K562 (cell line): ENCODE measurements at regions not wholly inside any gene's neighbourhood (a gene's known extent, or its start where the extent isn't known, plus 50 kb on each side); places are given as distances from the start of the nearest gene placed in this dataset.

Source experiments
- ATAC-seq: fragments of 200-7000 bp; cut with Tn5 transposase; 3 replicates; pipeline ENCODE4 v1.9.1; 2020; ENCODE audit warnings: moderate library complexity
- BruUV-seq: library from RNA; stranded (reverse); fragments of 400-500 nt; replicated peaks from 2 replicates; lab custom pipeline; 2021; lab: Mats Ljungman, UMichigan
- CTCF ChIA-PET: fragments of 300-600 bp; formaldehyde crosslinking; extraction: SDS; loops from one replicate; lab custom pipeline; 2021; ENCODE audit warnings: low intra/inter-chr PET ratio; lab: Yijun Ruan, JAX
- POLR2A ChIA-PET: fragments of 300-600, 350-650 bp; sonication (Branson Sonifier 250); formaldehyde crosslinking; extraction: SDS; loops from one replicate; lab custom pipeline; 2021; ENCODE audit warnings: antibody characterized with exemption, inconsistent platforms; lab: Yijun Ruan, JAX
- DNase-seq, 4 experiments: peaks; one replicate each; pipeline versions ENCODE4 v3.0.0 to v3.0.0-alpha.2; 2011 to 2018; ENCODE audit warnings: low spot score in 3 of 4, mixed read lengths in 3 of 4; ENCODE audit errors: extremely low read depth in 1 of 4
- FAIRE-seq: peaks from 2 replicates; lab custom pipeline; 2011; peaks lifted over from hg19 to GRCh38; lab: Jason Lieb, UNC
- H2AFZ ChIP-seq: 2 replicates; pipeline ENCODE4 v1.6.0; 2011; ENCODE audit warnings: low read depth, low read length, control low read depth, inconsistent platforms
- H3K27ac ChIP-seq: fragments of 200-600 bp; 3 replicates; pipeline ENCODE4 v1.8.0; 2011; ENCODE audit warnings: low read depth, mild to moderate bottlenecking, control low read depth, inconsistent platforms, low read length, moderate library complexity, mixed read lengths; ENCODE audit errors: extremely low read depth
- H3K27me3 ChIP-seq, 2 experiments: fragments of 300-600 bp in 1 of 2; 2 replicates in 1 of 2; 3 replicates in 1 of 2; pipeline versions ENCODE4 v1.6.0 to v1.8.0; 2011; ENCODE audit warnings: inconsistent platforms in 2 of 2, low read length in 2 of 2, mild to moderate bottlenecking in 1 of 2, mixed read lengths in 1 of 2, moderate library complexity in 1 of 2; ENCODE audit not compliant: control insufficient read depth in 2 of 2, insufficient read depth in 2 of 2
- H3K36me3 ChIP-seq: fragments of 300-600 bp; 3 replicates; pipeline ENCODE4 v1.8.0; 2011; ENCODE audit warnings: mild to moderate bottlenecking, low read length, inconsistent platforms; ENCODE audit not compliant: control insufficient read depth, insufficient read depth
- H3K4me1 ChIP-seq, 2 experiments: fragments of 200-600 bp in 1 of 2; replicated peaks in 1 of 2; 2 replicates in 1 of 2; 3 replicates in 1 of 2; pipeline versions ENCODE4 v1.5.1 to v1.8.0; 2011; ENCODE audit warnings: inconsistent platforms in 2 of 2, low read length in 2 of 2, mild to moderate bottlenecking in 1 of 2, mixed read lengths in 1 of 2, moderate library complexity in 1 of 2; ENCODE audit not compliant: control insufficient read depth in 2 of 2, insufficient read depth in 2 of 2
- H3K4me2 ChIP-seq: 2 replicates; pipeline ENCODE4 v1.6.1; 2011; ENCODE audit warnings: low read length, control low read depth, inconsistent platforms, mixed read lengths; ENCODE audit not compliant: insufficient read depth
- H3K4me3 ChIP-seq: fragments of 200-600 bp; sonication (generic), shearing (Covaris generic); 2 replicates; pipeline ENCODE4 v1.5.1; 2016; ENCODE audit warnings: control low read depth, inconsistent platforms
- H3K79me2 ChIP-seq: fragments of 200-600 bp; 3 replicates; pipeline ENCODE4 v1.8.0; 2011; ENCODE audit warnings: low read length, inconsistent platforms; ENCODE audit not compliant: control insufficient read depth, insufficient read depth
- H3K9ac ChIP-seq, 2 experiments: 2 replicates each; pipeline versions ENCODE4 v1.6.0 to v1.6.1; 2011; ENCODE audit warnings: low read depth in 2 of 2, low read length in 2 of 2, control low read depth in 1 of 2, inconsistent platforms in 1 of 2, mild to moderate bottlenecking in 1 of 2, mixed read lengths in 1 of 2; ENCODE audit not compliant: insufficient read depth in 1 of 2
- H3K9me1 ChIP-seq: one replicate; pipeline ENCODE4 v1.6.0; 2011; ENCODE audit warnings: inconsistent platforms, mild to moderate bottlenecking, low read length, moderate library complexity; ENCODE audit not compliant: control insufficient read depth, insufficient read depth
- H3K9me3 ChIP-seq: replicated peaks from 2 replicates; pipeline ENCODE4 v1.5.1; 2011; ENCODE audit warnings: low read depth, low read length, inconsistent platforms; ENCODE audit not compliant: control insufficient read depth, insufficient read depth
- H4K20me1 ChIP-seq: replicated peaks from 2 replicates; pipeline ENCODE4 v1.6.1; 2011; ENCODE audit warnings: low read length, inconsistent platforms, mixed read lengths; ENCODE audit not compliant: control insufficient read depth, insufficient read depth
- ARNT ChIP-seq, 2 experiments: fragments of 450-650 bp; IDR thresholded peaks; 2 replicates each; pipeline ENCODE4 v1.6.1; 2016; ENCODE audit warnings: mild to moderate bottlenecking in 1 of 2
- NFYB ChIP-seq: IDR thresholded peaks from 2 replicates; pipeline ENCODE4 v1.6.1; 2011; ENCODE audit warnings: mild to moderate bottlenecking, moderate library complexity; ENCODE audit not compliant: insufficient read length; ENCODE audit errors: extremely low read depth
- RAD51 ChIP-seq: fragments of 450-650 bp; IDR thresholded peaks from 2 replicates; pipeline ENCODE4 v1.7.1; 2016; ENCODE audit warnings: low read depth, mild to moderate bottlenecking, borderline replicate concordance
- RBM25 ChIP-seq: fragments of 200-400 bp; formaldehyde crosslinking; IDR thresholded peaks from 2 replicates; pipeline ENCODE4 v1.6.1; 2018; ENCODE audit warnings: low read length, low read depth, moderate library complexity; ENCODE audit not compliant: severe bottlenecking
- THRAP3 ChIP-seq: fragments of 450-650 bp; IDR thresholded peaks from 2 replicates; pipeline ENCODE4 v1.6.1; 2016; ENCODE audit warnings: mild to moderate bottlenecking, inconsistent platforms, borderline replicate concordance
- USF2 ChIP-seq: sonication (generic); formaldehyde crosslinking; IDR thresholded peaks from 2 replicates; pipeline ENCODE4 v1.5.0; 2020; ENCODE audit warnings: missing genetic modification reagents
- ZEB2 ChIP-seq: fragments of 450-650 bp; IDR thresholded peaks from 2 replicates; pipeline ENCODE4 v1.6.1; 2016
- ZNF133 ChIP-seq: fragments of 250-450 bp; sonication (Bioruptor Pico); IDR thresholded peaks from 2 replicates; pipeline ENCODE4 v1.4.0; 2020; ENCODE audit warnings: mild to moderate bottlenecking
- WGBS: fragments of 100-300 bp; shearing (Covaris generic); methylation state at CpG from one replicate; pipeline ENCODE4 v1.1.6; 2016; ENCODE audit warnings: low coverage, mixed read lengths; ENCODE audit not compliant: insufficient coverage; ENCODE audit errors: missing lambda C conversion rate; 5-methylcytosine and 5-hydroxymethylcytosine counted together
- in situ Hi-C: fragments of 300-500 bp; cut with MboI; formaldehyde crosslinking; loops from 4 replicates; pipeline ENCODE4 v1.15.0; 2018; ENCODE audit warnings: inconsistent platforms, mixed read lengths
- intact Hi-C: fragments of 100-400 bp; cut with micrococcal nuclease; formaldehyde crosslinking; loops from 2 replicates; pipeline ENCODE4 v1.14.2; 2022
- TF ChIP-seq, protein P1 (sequence below): fragments of 450-650 bp; IDR thresholded peaks from 2 replicates; pipeline ENCODE4 v1.6.1; 2016; ENCODE audit warnings: mild to moderate bottlenecking, moderate library complexity
- TF ChIP-seq, protein P2 (sequence below): fragments of 250-450 bp; sonication (Bioruptor Pico); IDR thresholded peaks from 2 replicates; pipeline ENCODE4 v1.6.1; 2021; ENCODE audit warnings: mild to moderate bottlenecking

GRCh38 chr13:99800011-99800410 is 171.6 kb downstream of the ZIC5 start:
- Histone ChIP-seq H3K9me1 (no peaks in the 10 kb centered on the region), H3K4me3 (no peak overlapping the region), H3K4me1 (no peaks in the 10 kb centered on the region; a peak in 1 of 5 replicates), H3K9me3 (no peaks in the 10 kb centered on the region), H3K36me3 (no peaks in the 10 kb centered on the region), H3K9ac (no peak overlapping the region), H3K27ac (no peak overlapping the region), H3K79me2 (no peaks in the 10 kb centered on the region), H4K20me1 (no peaks in the 10 kb centered on the region), H3K27me3 (peaks cover 0 to 5% of the 10 kb centered on the region in 2 experiments; a peak in 1 of 5 replicates), H3K4me2 (no peak overlapping the region), H2AFZ (no peak overlapping the region)
- POLR2A ChIA-PET: no interaction called here
- 11% methylated on average over 3 of the region's 3 CpGs for WGBS
- intact Hi-C loops: no loop called here
- FAIRE-seq (no peak), DNase-seq (peak; percentile 3 to 49 (median 30)), ATAC-seq (peak; percentile 89)
- in situ Hi-C loops: no loop called here
- BruUV-seq: no TSS peak
- CTCF ChIA-PET: no interaction called here
- TF ChIP-seq, protein P1, sequence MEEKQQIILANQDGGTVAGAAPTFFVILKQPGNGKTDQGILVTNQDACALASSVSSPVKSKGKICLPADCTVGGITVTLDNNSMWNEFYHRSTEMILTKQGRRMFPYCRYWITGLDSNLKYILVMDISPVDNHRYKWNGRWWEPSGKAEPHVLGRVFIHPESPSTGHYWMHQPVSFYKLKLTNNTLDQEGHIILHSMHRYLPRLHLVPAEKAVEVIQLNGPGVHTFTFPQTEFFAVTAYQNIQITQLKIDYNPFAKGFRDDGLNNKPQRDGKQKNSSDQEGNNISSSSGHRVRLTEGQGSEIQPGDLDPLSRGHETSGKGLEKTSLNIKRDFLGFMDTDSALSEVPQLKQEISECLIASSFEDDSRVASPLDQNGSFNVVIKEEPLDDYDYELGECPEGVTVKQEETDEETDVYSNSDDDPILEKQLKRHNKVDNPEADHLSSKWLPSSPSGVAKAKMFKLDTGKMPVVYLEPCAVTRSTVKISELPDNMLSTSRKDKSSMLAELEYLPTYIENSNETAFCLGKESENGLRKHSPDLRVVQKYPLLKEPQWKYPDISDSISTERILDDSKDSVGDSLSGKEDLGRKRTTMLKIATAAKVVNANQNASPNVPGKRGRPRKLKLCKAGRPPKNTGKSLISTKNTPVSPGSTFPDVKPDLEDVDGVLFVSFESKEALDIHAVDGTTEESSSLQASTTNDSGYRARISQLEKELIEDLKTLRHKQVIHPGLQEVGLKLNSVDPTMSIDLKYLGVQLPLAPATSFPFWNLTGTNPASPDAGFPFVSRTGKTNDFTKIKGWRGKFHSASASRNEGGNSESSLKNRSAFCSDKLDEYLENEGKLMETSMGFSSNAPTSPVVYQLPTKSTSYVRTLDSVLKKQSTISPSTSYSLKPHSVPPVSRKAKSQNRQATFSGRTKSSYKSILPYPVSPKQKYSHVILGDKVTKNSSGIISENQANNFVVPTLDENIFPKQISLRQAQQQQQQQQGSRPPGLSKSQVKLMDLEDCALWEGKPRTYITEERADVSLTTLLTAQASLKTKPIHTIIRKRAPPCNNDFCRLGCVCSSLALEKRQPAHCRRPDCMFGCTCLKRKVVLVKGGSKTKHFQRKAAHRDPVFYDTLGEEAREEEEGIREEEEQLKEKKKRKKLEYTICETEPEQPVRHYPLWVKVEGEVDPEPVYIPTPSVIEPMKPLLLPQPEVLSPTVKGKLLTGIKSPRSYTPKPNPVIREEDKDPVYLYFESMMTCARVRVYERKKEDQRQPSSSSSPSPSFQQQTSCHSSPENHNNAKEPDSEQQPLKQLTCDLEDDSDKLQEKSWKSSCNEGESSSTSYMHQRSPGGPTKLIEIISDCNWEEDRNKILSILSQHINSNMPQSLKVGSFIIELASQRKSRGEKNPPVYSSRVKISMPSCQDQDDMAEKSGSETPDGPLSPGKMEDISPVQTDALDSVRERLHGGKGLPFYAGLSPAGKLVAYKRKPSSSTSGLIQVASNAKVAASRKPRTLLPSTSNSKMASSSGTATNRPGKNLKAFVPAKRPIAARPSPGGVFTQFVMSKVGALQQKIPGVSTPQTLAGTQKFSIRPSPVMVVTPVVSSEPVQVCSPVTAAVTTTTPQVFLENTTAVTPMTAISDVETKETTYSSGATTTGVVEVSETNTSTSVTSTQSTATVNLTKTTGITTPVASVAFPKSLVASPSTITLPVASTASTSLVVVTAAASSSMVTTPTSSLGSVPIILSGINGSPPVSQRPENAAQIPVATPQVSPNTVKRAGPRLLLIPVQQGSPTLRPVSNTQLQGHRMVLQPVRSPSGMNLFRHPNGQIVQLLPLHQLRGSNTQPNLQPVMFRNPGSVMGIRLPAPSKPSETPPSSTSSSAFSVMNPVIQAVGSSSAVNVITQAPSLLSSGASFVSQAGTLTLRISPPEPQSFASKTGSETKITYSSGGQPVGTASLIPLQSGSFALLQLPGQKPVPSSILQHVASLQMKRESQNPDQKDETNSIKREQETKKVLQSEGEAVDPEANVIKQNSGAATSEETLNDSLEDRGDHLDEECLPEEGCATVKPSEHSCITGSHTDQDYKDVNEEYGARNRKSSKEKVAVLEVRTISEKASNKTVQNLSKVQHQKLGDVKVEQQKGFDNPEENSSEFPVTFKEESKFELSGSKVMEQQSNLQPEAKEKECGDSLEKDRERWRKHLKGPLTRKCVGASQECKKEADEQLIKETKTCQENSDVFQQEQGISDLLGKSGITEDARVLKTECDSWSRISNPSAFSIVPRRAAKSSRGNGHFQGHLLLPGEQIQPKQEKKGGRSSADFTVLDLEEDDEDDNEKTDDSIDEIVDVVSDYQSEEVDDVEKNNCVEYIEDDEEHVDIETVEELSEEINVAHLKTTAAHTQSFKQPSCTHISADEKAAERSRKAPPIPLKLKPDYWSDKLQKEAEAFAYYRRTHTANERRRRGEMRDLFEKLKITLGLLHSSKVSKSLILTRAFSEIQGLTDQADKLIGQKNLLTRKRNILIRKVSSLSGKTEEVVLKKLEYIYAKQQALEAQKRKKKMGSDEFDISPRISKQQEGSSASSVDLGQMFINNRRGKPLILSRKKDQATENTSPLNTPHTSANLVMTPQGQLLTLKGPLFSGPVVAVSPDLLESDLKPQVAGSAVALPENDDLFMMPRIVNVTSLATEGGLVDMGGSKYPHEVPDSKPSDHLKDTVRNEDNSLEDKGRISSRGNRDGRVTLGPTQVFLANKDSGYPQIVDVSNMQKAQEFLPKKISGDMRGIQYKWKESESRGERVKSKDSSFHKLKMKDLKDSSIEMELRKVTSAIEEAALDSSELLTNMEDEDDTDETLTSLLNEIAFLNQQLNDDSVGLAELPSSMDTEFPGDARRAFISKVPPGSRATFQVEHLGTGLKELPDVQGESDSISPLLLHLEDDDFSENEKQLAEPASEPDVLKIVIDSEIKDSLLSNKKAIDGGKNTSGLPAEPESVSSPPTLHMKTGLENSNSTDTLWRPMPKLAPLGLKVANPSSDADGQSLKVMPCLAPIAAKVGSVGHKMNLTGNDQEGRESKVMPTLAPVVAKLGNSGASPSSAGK: 0 out of 2 replicates have a peak, but pooled peaks have one; percentile 9
- TF ChIP-seq RBM25 (peak; percentile 14), ARNT (IDR thresholded peaks at IDR 0.05) (no peak), NFYB (peak; percentile 69), USF2 (CRISPR knock-in tag) (peak; percentile 57), ZNF133 (CRISPR knock-in tag) (no peak), ZEB2 (no peak), RAD51 (peak; percentile 46; the same call in 1 of the 2 replicates), THRAP3 (no peak)
- TF ChIP-seq, protein P2, sequence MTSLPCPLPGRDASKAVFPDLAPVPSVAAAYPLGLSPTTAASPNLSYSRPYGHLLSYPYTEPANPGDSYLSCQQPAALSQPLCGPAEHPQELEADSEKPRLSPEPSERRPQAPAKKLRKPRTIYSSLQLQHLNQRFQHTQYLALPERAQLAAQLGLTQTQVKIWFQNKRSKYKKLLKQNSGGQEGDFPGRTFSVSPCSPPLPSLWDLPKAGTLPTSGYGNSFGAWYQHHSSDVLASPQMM (CRISPR knock-in tag): no peak
